Skeletal muscle tissue (tissue), 3 donors: ENCODE measurements at regions not wholly inside any gene's neighbourhood (a gene's known extent, or its start where the extent isn't known, plus 50 kb on each side); places are given as distances from the start of the nearest gene placed in this dataset.

ENCODE experiments used
- H3K27ac ChIP-seq: one replicate; pipeline ENCODE4 v1.7.0; 2013; ENCODE audit warnings: mild to moderate bottlenecking, low read depth, low read length, inconsistent platforms
- H3K27me3 ChIP-seq, 3 donors: one replicate each; pipeline ENCODE4 v1.7.0; 2013; ENCODE audit warnings: low read length in 3 of 3; ENCODE audit not compliant: control insufficient read depth in 3 of 3, insufficient read depth in 3 of 3
- H3K36me3 ChIP-seq, 3 donors: one replicate each; pipeline ENCODE4 v1.7.0; 2013; ENCODE audit warnings: low read length in 3 of 3; ENCODE audit not compliant: control insufficient read depth in 3 of 3, insufficient read depth in 3 of 3
- H3K4me1 ChIP-seq, 3 donors: one replicate each; pipeline ENCODE4 v1.7.0; 2013; ENCODE audit warnings: low read length in 3 of 3, mild to moderate bottlenecking in 3 of 3; ENCODE audit not compliant: control insufficient read depth in 3 of 3, insufficient read depth in 3 of 3
- H3K4me3 ChIP-seq, 3 donors: one replicate each; pipeline ENCODE4 v1.7.0; 2013; ENCODE audit warnings: low read length in 3 of 3
- H3K9ac ChIP-seq, 3 donors: one replicate each; pipeline ENCODE4 v1.7.0; 2013; ENCODE audit warnings: low read length in 3 of 3, mild to moderate bottlenecking in 3 of 3, moderate library complexity in 2 of 3, low read depth in 1 of 3
- H3K9me3 ChIP-seq, 3 donors: one replicate each; pipeline ENCODE4 v1.7.0; 2013; ENCODE audit warnings: low read length in 3 of 3; ENCODE audit not compliant: control insufficient read depth in 3 of 3
- donor health status: Osteomylitis.

GRCh38 chr2:173785813-173786212 lies 179.4 kb downstream of the SP3 start:
- Histone ChIP-seq H3K4me3 (no peak overlapping the region), H3K36me3 (no peaks in the 10 kb centered on the region), H3K9ac (no peak overlapping the region), H3K27me3 (peaks cover 0 to 6% (median 0%) of the 10 kb centered on the region in 3 donors), H3K27ac (no peak overlapping the region), H3K4me1 (no peaks in the 10 kb centered on the region), H3K9me3 (no peaks in the 10 kb centered on the region)

GRCh38 chr2:173791502-173791901 lies 173.7 kb downstream of the SP3 start:
- no peaks in the 10 kb centered on the region for H3K9me3 ChIP-seq
- H3K27ac ChIP-seq: no peak overlapping the region
- H3K36me3 ChIP-seq: no peaks in the 10 kb centered on the region
- H3K9ac ChIP-seq: no peak overlapping the region
- no peak overlapping the region for H3K4me3 ChIP-seq
- H3K4me1 ChIP-seq: no peaks in the 10 kb centered on the region
- peaks cover 0 to 10% (median 0%) of the 10 kb centered on the region in 3 donors for H3K27me3 ChIP-seq

- H3K36me3 ChIP-seq: no peaks in the 10 kb centered on the region
- no peaks in the 10 kb centered on the region for H3K4me1 ChIP-seq
- H3K27ac ChIP-seq: no peak overlapping the region
- H3K4me3 ChIP-seq: no peak overlapping the region
- H3K9ac ChIP-seq: no peak overlapping the region
- H3K9me3 ChIP-seq: no peaks in the 10 kb centered on the region
- peaks cover 0 to 10% (median 0%) of the 10 kb centered on the region in 3 donors for H3K27me3 ChIP-seq
Measured at GRCh38 chr2:173792166-173792565, 173.0 kb downstream of the SP3 start.

GRCh38 chr2:173792741-173793140 lies 172.4 kb downstream of the SP3 start:
- no peaks in the 10 kb centered on the region for H3K4me1 ChIP-seq
- H3K27ac ChIP-seq: no peak overlapping the region
- H3K4me3 ChIP-seq: no peak overlapping the region
- no peaks in the 10 kb centered on the region for H3K9me3 ChIP-seq
- H3K36me3 ChIP-seq: no peaks in the 10 kb centered on the region
- H3K9ac ChIP-seq: no peak overlapping the region
- H3K27me3 ChIP-seq: peaks cover 0 to 10% (median 0%) of the 10 kb centered on the region in 3 donors

GRCh38 chr2:173793709-173794565 lies 171.2 kb downstream of the SP3 start:
- no peak overlapping the region for H3K4me3 ChIP-seq
- H3K9me3 ChIP-seq: no peaks in the 10 kb centered on the region
- no peak overlapping the region for H3K9ac ChIP-seq
- H3K36me3 ChIP-seq: no peaks in the 10 kb centered on the region
- H3K27ac ChIP-seq: no peak overlapping the region
- no peaks in the 10 kb centered on the region for H3K4me1 ChIP-seq
- peaks cover 0 to 10% (median 0%) of the 10 kb centered on the region in 3 donors for H3K27me3 ChIP-seq

- no peaks in the 10 kb centered on the region for H3K36me3 ChIP-seq
- no peaks in the 10 kb centered on the region for H3K4me1 ChIP-seq
- no peak overlapping the region for H3K4me3 ChIP-seq
- H3K9me3 ChIP-seq: no peaks in the 10 kb centered on the region
- H3K9ac ChIP-seq: no peak overlapping the region
- no peaks in the 10 kb centered on the region for H3K27me3 ChIP-seq
- no peak overlapping the region for H3K27ac ChIP-seq
Measured at GRCh38 chr2:173797586-173798263, 167.4 kb downstream of the SP3 start.

GRCh38 chr2:173802518-173802917 lies 162.7 kb downstream of the SP3 start:
- Histone ChIP-seq H3K9me3 (no peaks in the 10 kb centered on the region), H3K9ac (no peak overlapping the region), H3K4me1 (no peaks in the 10 kb centered on the region), H3K27ac (no peak overlapping the region), H3K27me3 (no peaks in the 10 kb centered on the region), H3K36me3 (no peaks in the 10 kb centered on the region), H3K4me3 (no peak overlapping the region)

- Histone ChIP-seq H3K4me3 (no peak overlapping the region), H3K27me3 (no peaks in the 10 kb centered on the region), H3K9me3 (no peaks in the 10 kb centered on the region), H3K4me1 (no peaks in the 10 kb centered on the region), H3K36me3 (no peaks in the 10 kb centered on the region), H3K9ac (no peak overlapping the region), H3K27ac (no peak overlapping the region)
Measured at GRCh38 chr2:173803449-173803848, 161.7 kb downstream of the SP3 start.

- H3K9me3 ChIP-seq: no peaks in the 10 kb centered on the region
- no peaks in the 10 kb centered on the region for H3K36me3 ChIP-seq
- no peak overlapping the region for H3K9ac ChIP-seq
- no peak overlapping the region for H3K4me3 ChIP-seq
- no peaks in the 10 kb centered on the region for H3K27me3 ChIP-seq
- H3K4me1 ChIP-seq: no peaks in the 10 kb centered on the region
- no peak overlapping the region for H3K27ac ChIP-seq
Measured at GRCh38 chr2:173806761-173807160, 158.4 kb downstream of the SP3 start.

- no peak overlapping the region for H3K4me3 ChIP-seq
- H3K27ac ChIP-seq: no peak overlapping the region
- H3K27me3 ChIP-seq: no peaks in the 10 kb centered on the region
- no peak overlapping the region for H3K9ac ChIP-seq
- no peaks in the 10 kb centered on the region for H3K9me3 ChIP-seq
- H3K36me3 ChIP-seq: no peaks in the 10 kb centered on the region
- H3K4me1 ChIP-seq: no peaks in the 10 kb centered on the region
Measured at GRCh38 chr2:173808718-173809117, 156.5 kb downstream of the SP3 start.
